Heart left ventricle (tissue), 16 donors: ENCODE measurements at regions not wholly inside any gene's neighbourhood (a gene's known extent, or its start where the extent isn't known, plus 50 kb on each side); places are given as distances from the start of the nearest gene placed in this dataset.

Experiments
- ATAC-seq, 4 donors: fragments of 200-7000 bp; cut with Tn5 transposase; one replicate each; pipeline ENCODE4 v1.9.1; 2020 to 2022; ENCODE audit warnings: moderate library complexity in 4 of 4, mild to moderate bottlenecking in 3 of 4, moderate number of reproducible peaks in 1 of 4
- DNase-seq, 5 donors: peaks; one replicate each; pipeline ENCODE4 v3.0.0-alpha.2; 2020
- H3K27ac ChIP-seq, 12 donors: fragments of 200-600 bp; sonication (generic) in 4 of 12; one replicate each; pipeline versions ENCODE4 v1.5.0 to v1.8.0; 2016 to 2022; ENCODE audit warnings: mild to moderate bottlenecking in 2 of 12
- H3K27me3 ChIP-seq, 9 donors: fragments of 200-600 bp; sonication (generic) in 2 of 9; one replicate each; pipeline versions ENCODE4 v1.5.1 to v1.8.0; 2016 to 2022; ENCODE audit warnings: mild to moderate bottlenecking in 3 of 9
- H3K36me3 ChIP-seq, 9 donors: fragments of 200-600 bp; sonication (generic) in 2 of 9; one replicate each; pipeline versions ENCODE4 v1.5.0 to v1.8.0; 2018 to 2022; ENCODE audit warnings: mild to moderate bottlenecking in 2 of 9
- H3K4me1 ChIP-seq, 12 donors: fragments of 200-600 bp; sonication (generic) in 4 of 12; one replicate each; pipeline versions ENCODE4 v1.5.0 to v1.8.0; 2016 to 2022; ENCODE audit warnings: mild to moderate bottlenecking in 3 of 12
- H3K4me3 ChIP-seq, 12 donors: fragments of 200-600 bp; sonication (generic) in 4 of 12; one replicate each; pipeline versions ENCODE4 v1.5.0 to v1.8.0; 2017 to 2022; ENCODE audit warnings: mild to moderate bottlenecking in 9 of 12, moderate library complexity in 4 of 12
- H3K9me3 ChIP-seq, 12 donors: fragments of 200-600 bp; sonication (generic) in 4 of 12; one replicate each; pipeline versions ENCODE4 v1.5.0 to v1.8.0; 2016 to 2022; ENCODE audit warnings: mild to moderate bottlenecking in 1 of 12
- POLR2A ChIP-seq, 2 donors: fragments of 450-650 bp; IDR thresholded peaks; one replicate each; pipeline ENCODE4 v1.6.1; 2017; ENCODE audit warnings: antibody characterized with exemption in 2 of 2, mild to moderate bottlenecking in 2 of 2, moderate library complexity in 2 of 2
- WGBS, 4 donors: extraction: QIAGEN DNeasy Blood & Tissue Kit in 2 of 4; methylation state at CpG; one replicate each; pipeline versions ENCODE4 v1.1.5 to v1.1.7; 2013 to 2018; 5-methylcytosine and 5-hydroxymethylcytosine counted together
- intact Hi-C, 10 donors: fragments of 100-400 bp; cut with DNase I; formaldehyde crosslinking; loops; one replicate each; pipeline versions ENCODE4 v1.11.1 to v1.14.2; 2022
- TF ChIP-seq, protein P1 (sequence below), 12 donors: fragments of 200-600 bp; sonication (generic) in 4 of 12; IDR thresholded peaks; one replicate each; pipeline versions ENCODE4 v1.5.0 to v1.8.0; 2018 to 2022; ENCODE audit warnings: antibody characterized with exemption in 12 of 12, mild to moderate bottlenecking in 5 of 12
- donor health status: ischemic (EF 13 %, LVEDD 7.1; RV severe dilation, severe dysfunction).
- donor health status: healthy with polysubstance abuse.
- donor health status: DM: no; HTN: yes; CAD: no.
- donor health status: DM: no; HTN: no; CAD: no.
- donor health status: ischemic (EF 25% LVEDD 6.9; RV normal size, moderate dysfunction).
- donor health status: ischemic (EF 25% LVEDD 5.7; RV mildly dilated, moderate dysfunction).
- donor health status: healthy.
- donor health status: DM: yes; HTN: yes; CAD: no.
- donor health status: ischemic (EF 35%, LVEDD 5.7; RV mildly dilated, moderate dysfunction).
- donor health status: nonischemic (EF 11% LVEDD 7.7; RV severe dilation, severe dysfunction).
- donor health status: DM: yes; HTN: yes; CAD: no.
- donor health status: PGD.
- donor health status: ischemic (EF 29% LVEDD 5.4; RV normal size, mild dysfunction).
- donor health status: nonischemic (EF 23%, LVEDD 6.1; RV moderate dilation, normal function).

DNA sequence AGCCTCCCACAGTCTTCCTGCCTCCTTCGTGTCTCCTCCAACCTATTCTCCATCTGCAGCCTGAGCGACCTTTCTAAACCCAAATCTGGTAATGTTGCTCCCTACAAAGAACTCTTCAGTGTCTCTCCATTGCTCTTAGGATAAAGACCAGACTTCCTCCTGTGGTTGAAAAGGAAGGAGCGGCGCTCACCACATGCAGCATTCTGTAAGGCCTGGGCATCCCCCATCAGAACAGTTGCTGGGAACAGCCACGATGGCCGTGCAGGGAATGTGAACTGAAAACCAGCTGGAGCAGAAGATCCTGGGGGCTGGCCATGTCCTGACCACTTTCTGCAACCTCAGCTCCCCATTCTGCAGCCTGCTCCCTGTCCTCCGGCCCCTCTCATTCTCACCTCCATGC, 237.8 kb upstream of the ZMIZ1 start:
- Histone ChIP-seq H3K36me3 (no peaks in the 10 kb centered on the region), H3K4me1 (peaks cover 0 to 8% (median 0%) of the 10 kb centered on the region in 12 donors), H3K9me3 (peaks cover 0 to 19% (median 0%) of the 10 kb centered on the region in 12 donors), H3K27me3 (no peaks in the 10 kb centered on the region), H3K27ac (no peak overlapping the region), H3K4me3 (no peak overlapping the region)
- WGBS, 4 donors: 68 to 72% (median 70%) methylated on average over 7 of the region's 7 CpGs
- intact Hi-C loops: no loop called here
- no peak for TF ChIP-seq POLR2A (IDR thresholded peaks at IDR 0.05)
- TF ChIP-seq, protein P1, sequence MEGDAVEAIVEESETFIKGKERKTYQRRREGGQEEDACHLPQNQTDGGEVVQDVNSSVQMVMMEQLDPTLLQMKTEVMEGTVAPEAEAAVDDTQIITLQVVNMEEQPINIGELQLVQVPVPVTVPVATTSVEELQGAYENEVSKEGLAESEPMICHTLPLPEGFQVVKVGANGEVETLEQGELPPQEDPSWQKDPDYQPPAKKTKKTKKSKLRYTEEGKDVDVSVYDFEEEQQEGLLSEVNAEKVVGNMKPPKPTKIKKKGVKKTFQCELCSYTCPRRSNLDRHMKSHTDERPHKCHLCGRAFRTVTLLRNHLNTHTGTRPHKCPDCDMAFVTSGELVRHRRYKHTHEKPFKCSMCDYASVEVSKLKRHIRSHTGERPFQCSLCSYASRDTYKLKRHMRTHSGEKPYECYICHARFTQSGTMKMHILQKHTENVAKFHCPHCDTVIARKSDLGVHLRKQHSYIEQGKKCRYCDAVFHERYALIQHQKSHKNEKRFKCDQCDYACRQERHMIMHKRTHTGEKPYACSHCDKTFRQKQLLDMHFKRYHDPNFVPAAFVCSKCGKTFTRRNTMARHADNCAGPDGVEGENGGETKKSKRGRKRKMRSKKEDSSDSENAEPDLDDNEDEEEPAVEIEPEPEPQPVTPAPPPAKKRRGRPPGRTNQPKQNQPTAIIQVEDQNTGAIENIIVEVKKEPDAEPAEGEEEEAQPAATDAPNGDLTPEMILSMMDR (IDR thresholded peaks at IDR 0.05): no peak
- ATAC-seq: no peak
- no peak for DNase-seq

DNA sequence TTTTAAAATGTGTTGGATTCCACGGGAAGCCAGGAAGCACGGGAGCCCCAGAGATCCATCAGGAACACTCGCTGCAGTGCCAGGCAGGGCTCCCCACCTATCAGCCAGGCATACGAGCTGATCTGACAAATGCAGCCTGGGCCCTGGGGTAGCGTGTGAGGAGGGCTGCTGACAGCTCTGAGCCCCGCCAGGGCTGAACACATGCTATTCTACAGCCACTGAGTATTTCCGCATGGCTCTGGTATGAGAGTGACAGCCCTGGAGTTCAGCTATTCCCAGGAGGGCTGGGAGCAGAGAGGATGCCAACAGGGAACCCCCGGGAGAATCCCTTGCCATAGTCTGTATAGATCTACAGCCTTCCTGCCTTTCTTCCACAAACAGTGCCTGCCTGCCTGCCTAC, 237.3 kb upstream of the ZMIZ1 start:
- H3K4me1 ChIP-seq: peaks cover 0 to 8% (median 0%) of the 10 kb centered on the region in 12 donors
- peaks cover 0 to 19% (median 0%) of the 10 kb centered on the region in 12 donors for H3K9me3 ChIP-seq
- DNase-seq (peak in 1 of 5 donors; percentile 47), ATAC-seq (peak in 3 of 4 donors; percentile 72 to 86 (median 79))
- H3K27me3 ChIP-seq: no peaks in the 10 kb centered on the region
- WGBS, 4 donors: 30 to 55% (median 33%) methylated on average over 8 of the region's 8 CpGs
- TF ChIP-seq, protein P1 (IDR thresholded peaks at IDR 0.05): no peak
- TF ChIP-seq POLR2A (IDR thresholded peaks at IDR 0.05): no peak
- no peak overlapping the region for H3K27ac ChIP-seq
- no peaks in the 10 kb centered on the region for H3K36me3 ChIP-seq
- no peak overlapping the region for H3K4me3 ChIP-seq
- intact Hi-C loops: no loop called here

DNA sequence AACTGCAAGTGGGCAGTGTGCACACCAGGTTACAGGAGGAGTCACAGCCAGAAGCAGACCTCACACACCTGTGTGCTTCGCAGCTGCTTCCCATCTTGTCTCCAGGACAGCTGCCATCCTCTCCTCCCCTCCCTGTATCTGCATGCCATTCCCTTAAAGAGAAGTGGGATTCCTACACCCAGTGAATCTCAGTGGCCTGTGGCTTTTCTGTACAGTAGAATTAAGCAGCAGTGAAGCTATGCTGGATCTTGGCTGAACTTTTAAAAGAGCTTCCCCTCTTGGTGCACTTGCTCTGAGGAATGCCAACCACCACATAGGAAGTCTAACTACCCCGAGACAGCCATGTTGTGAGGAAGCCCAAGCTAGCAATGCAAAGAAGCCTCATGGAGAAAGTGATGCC, 236.5 kb upstream of the ZMIZ1 start:
- ATAC-seq (no peak), DNase-seq (no peak)
- no peak for TF ChIP-seq POLR2A (IDR thresholded peaks at IDR 0.05)
- TF ChIP-seq, protein P1 (IDR thresholded peaks at IDR 0.05): no peak
- H3K27ac ChIP-seq: no peak overlapping the region
- 79 to 94% (median 89%) methylated on average over 2 of the region's 2 CpGs for WGBS, 4 donors
- H3K4me1 ChIP-seq: peaks cover 0 to 8% (median 0%) of the 10 kb centered on the region in 12 donors
- H3K9me3 ChIP-seq: peaks cover 0 to 19% (median 0%) of the 10 kb centered on the region in 12 donors
- no peaks in the 10 kb centered on the region for H3K27me3 ChIP-seq
- H3K4me3 ChIP-seq: no peak overlapping the region
- intact Hi-C loops: no loop called here
- no peaks in the 10 kb centered on the region for H3K36me3 ChIP-seq

DNA sequence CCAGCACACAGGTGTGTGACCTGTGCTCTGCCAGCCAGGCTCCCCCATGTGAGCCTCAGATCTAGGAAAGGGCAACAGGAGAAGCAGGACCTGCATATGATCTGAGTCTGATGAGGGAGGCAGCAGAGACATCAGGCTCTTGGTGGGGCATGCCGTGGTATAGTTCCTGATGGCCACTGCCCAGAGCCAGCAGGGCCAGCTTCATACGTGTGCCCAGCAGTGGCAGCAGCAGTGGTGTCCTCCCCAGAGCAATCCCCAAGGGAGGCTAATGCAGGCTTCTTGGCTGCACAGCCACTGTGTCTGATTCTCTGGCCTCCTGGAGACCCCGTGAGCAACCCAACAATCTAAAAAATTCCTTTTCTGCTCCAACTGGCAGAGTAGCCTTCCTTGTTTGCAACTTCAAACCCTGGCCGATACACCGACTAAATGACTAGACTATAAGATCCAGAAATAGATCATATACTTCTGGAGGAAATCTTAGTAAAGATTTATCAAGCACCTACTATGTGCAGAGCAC, 230.6 kb upstream of the ZMIZ1 start:
- ATAC-seq (no peak), DNase-seq (no peak)
- intact Hi-C loops: no loop called here
- Histone ChIP-seq H3K9me3 (peaks cover 0 to 7% (median 0%) of the 10 kb centered on the region in 12 donors), H3K27ac (no peak overlapping the region), H3K4me3 (no peak overlapping the region), H3K4me1 (no peaks in the 10 kb centered on the region), H3K27me3 (no peaks in the 10 kb centered on the region), H3K36me3 (no peaks in the 10 kb centered on the region)
- TF ChIP-seq, protein P1 (IDR thresholded peaks at IDR 0.05): no peak
- TF ChIP-seq POLR2A (IDR thresholded peaks at IDR 0.05): no peak
- 62 to 73% (median 68%) methylated on average over 3 to 5 of the region's 5 CpGs for WGBS, 4 donors
